Neural cell (in vitro differentiated cells): ENCODE measurements at regions not wholly inside any gene's neighbourhood (a gene's known extent, or its start where the extent isn't known, plus 50 kb on each side); places are given as distances from the start of the nearest gene placed in this dataset.

ENCODE experiments used
- H2AFZ ChIP-seq: fragments of 200-600, 300-800 bp; sonication (generic), shearing (Covaris generic); 2 replicates; pipeline ENCODE4 v1.6.0; 2014; ENCODE audit warnings: low read depth, mild to moderate bottlenecking, antibody characterized with exemption, low read length, moderate library complexity
- H3F3A ChIP-seq: fragments of 200-600 bp; shearing (Covaris generic); 2 replicates; pipeline ENCODE4 v1.6.1; 2016; ENCODE audit warnings: mild to moderate bottlenecking, moderate library complexity, mixed read lengths, antibody characterized with exemption, low read length; ENCODE audit not compliant: insufficient read depth, poor library complexity, severe bottlenecking
- H3K27ac ChIP-seq: fragments of 200-600, 300-800 bp; sonication (generic), shearing (Covaris generic); 2 replicates; pipeline ENCODE4 v1.5.1; 2014; ENCODE audit warnings: mild to moderate bottlenecking, low read length, moderate library complexity
- H3K27me3 ChIP-seq: fragments of 300-800, 200-600 bp; sonication (generic), shearing (Covaris generic); 2 replicates; pipeline ENCODE4 v1.6.0; 2014; ENCODE audit warnings: mild to moderate bottlenecking, low read depth, low read length, moderate library complexity; ENCODE audit not compliant: insufficient read depth
- H3K36me3 ChIP-seq: fragments of 300-800, 200-600 bp; sonication (generic), shearing (Covaris generic); 2 replicates; pipeline ENCODE4 v1.5.1; 2014; ENCODE audit warnings: mild to moderate bottlenecking, antibody characterized with exemption, low read length, moderate library complexity; ENCODE audit not compliant: insufficient read depth
- H3K4me2 ChIP-seq: fragments of 300-800, 200-600 bp; sonication (generic), shearing (Covaris generic); 2 replicates; pipeline ENCODE4 v1.6.0; 2014; ENCODE audit warnings: mild to moderate bottlenecking, low read length
- H3K4me3 ChIP-seq: fragments of 300-800, 200-600 bp; sonication (generic), shearing (Covaris generic); 2 replicates; pipeline ENCODE4 v1.5.1; 2014; ENCODE audit warnings: mild to moderate bottlenecking, low read length, moderate library complexity
- H3K79me2 ChIP-seq: fragments of 200-600 bp; shearing (Covaris generic); replicated peaks from 2 replicates; pipeline ENCODE4 v1.6.0; 2014; ENCODE audit warnings: mild to moderate bottlenecking, low read length, moderate library complexity; ENCODE audit not compliant: insufficient read depth
- H3K9ac ChIP-seq: fragments of 300-800, 200-600 bp; sonication (generic), shearing (Covaris generic); 2 replicates; pipeline ENCODE4 v1.6.1; 2016; ENCODE audit warnings: mild to moderate bottlenecking, low read length, mixed read lengths
- H3K9me2 ChIP-seq: fragments of 200-600 bp; shearing (Covaris generic); 2 replicates; pipeline ENCODE4 v1.6.1; 2016; ENCODE audit warnings: mild to moderate bottlenecking, low read length, mixed read lengths; ENCODE audit not compliant: insufficient read depth
- H3K9me3 ChIP-seq: fragments of 200-600, 300-800 bp; sonication (generic), shearing (Covaris generic); 2 replicates; pipeline ENCODE4 v1.6.1; 2016; ENCODE audit warnings: mild to moderate bottlenecking, mixed run types, low read length, moderate library complexity, mixed read lengths
- H4K20me1 ChIP-seq: fragments of 200-600 bp; shearing (Covaris generic); 2 replicates; pipeline ENCODE4 v1.6.1; 2016; ENCODE audit warnings: mild to moderate bottlenecking, mixed run types; ENCODE audit not compliant: insufficient read depth
- CTCF ChIP-seq: fragments of 450-650 bp; IDR thresholded peaks from 2 replicates; pipeline ENCODE4 v1.5.1; 2014; ENCODE audit warnings: antibody characterized with exemption, mild to moderate bottlenecking, moderate library complexity; ENCODE audit not compliant: poor library complexity, severe bottlenecking
- EP300 ChIP-seq: fragments of 450-650 bp; conservative IDR thresholded peaks from 2 replicates; pipeline ENCODE4 v1.6.1; 2014; ENCODE audit warnings: antibody characterized with exemption, mild to moderate bottlenecking, moderate library complexity; ENCODE audit not compliant: poor library complexity, severe bottlenecking
- EZH2 ChIP-seq: fragments of 200-600, 300-800 bp; shearing (Covaris generic), sonication (generic); IDR thresholded peaks from 2 replicates; pipeline ENCODE4 v1.6.1; 2014; ENCODE audit warnings: antibody characterized with exemption, low read length, borderline replicate concordance, mild to moderate bottlenecking; ENCODE audit not compliant: insufficient read depth, poor library complexity, severe bottlenecking
- MXI1 ChIP-seq: fragments of 450-650 bp; conservative IDR thresholded peaks from 2 replicates; pipeline ENCODE4 v1.6.1; 2014; ENCODE audit warnings: antibody characterized with exemption, mild to moderate bottlenecking; ENCODE audit not compliant: poor library complexity, severe bottlenecking
- POLR2AphosphoS5 ChIP-seq: IDR thresholded peaks from 2 replicates; pipeline ENCODE4 v1.6.1; 2012
- RAD21 ChIP-seq: fragments of 450-650 bp; conservative IDR thresholded peaks from 2 replicates; pipeline ENCODE4 v1.6.1; 2014; ENCODE audit warnings: antibody characterized with exemption, mild to moderate bottlenecking, moderate library complexity
- REST ChIP-seq: IDR thresholded peaks from 2 replicates; pipeline ENCODE4 v1.6.1; 2012; ENCODE audit warnings: borderline replicate concordance
- SMC3 ChIP-seq: fragments of 450-650 bp; conservative IDR thresholded peaks from 2 replicates; pipeline ENCODE4 v1.6.1; 2014; ENCODE audit warnings: antibody characterized with exemption, mild to moderate bottlenecking, moderate library complexity; ENCODE audit not compliant: poor library complexity
- TAF1 ChIP-seq: IDR thresholded peaks from 2 replicates; pipeline ENCODE4 v1.6.1; 2012; ENCODE audit warnings: low read depth

- Histone ChIP-seq H4K20me1 (no peaks in the 10 kb centered on the region), H3K27ac (no peak overlapping the region), H3K4me2 (no peak overlapping the region), H3K79me2 (no peaks in the 10 kb centered on the region), H3F3A (peaks cover 3% of the 10 kb centered on the region), H3K27me3 (no peaks in the 10 kb centered on the region), H2AFZ (no peak overlapping the region), H3K9me2 (no peaks in the 10 kb centered on the region), H3K9ac (no peak overlapping the region), H3K9me3 (no peaks in the 10 kb centered on the region), H3K4me3 (no peak overlapping the region), H3K36me3 (no peaks in the 10 kb centered on the region)
- TF ChIP-seq RAD21 (no peak), CTCF (no peak), SMC3 (no peak), EZH2 (no peak), TAF1 (no peak), REST (no peak), POLR2AphosphoS5 (no peak), MXI1 (no peak), EP300 (no peak)
These were observed 233.0 kb upstream of the PLEKHG7 start for GRCh38 chr12:92469837-92470236.

- Histone ChIP-seq H3K9ac (no peak overlapping the region), H3K27ac (no peak overlapping the region), H3F3A (peaks cover 3% of the 10 kb centered on the region), H3K9me2 (no peaks in the 10 kb centered on the region), H3K27me3 (no peaks in the 10 kb centered on the region), H3K79me2 (no peaks in the 10 kb centered on the region), H4K20me1 (no peaks in the 10 kb centered on the region), H3K4me3 (no peak overlapping the region), H3K9me3 (no peaks in the 10 kb centered on the region), H2AFZ (no peak overlapping the region), H3K36me3 (no peaks in the 10 kb centered on the region), H3K4me2 (no peak overlapping the region)
- TF ChIP-seq TAF1 (no peak), MXI1 (no peak), EP300 (no peak), CTCF (no peak), RAD21 (no peak), EZH2 (no peak), REST (no peak), SMC3 (no peak)
These were observed 234.3 kb upstream of the PLEKHG7 start for GRCh38 chr12:92468358-92469020.
